ENCODE measurements at regions not wholly inside any gene's neighbourhood (a gene's known extent, or its start where the extent isn't known, plus 50 kb on each side); places are given as distances from the start of the nearest gene placed in this dataset.

GRCh38 chr2:4424153-4424552 is 720.8 kb downstream of the DCDC2C start:
- Histone ChIP-seq H3K9me3 (ENCODE audit: severe bottlenecking) (no peaks in the 10 kb centered on the region), H3K27me3 (ENCODE audit: insufficient read depth, low read depth, severe bottlenecking) (no peaks in the 10 kb centered on the region), H3K4me3 (ENCODE audit: low read depth, low read length) (no peak overlapping the region), H3K36me3 (no peaks in the 10 kb centered on the region), H3K27ac (no peak overlapping the region)
- no peak for DNase-seq
- no peak for TF ChIP-seq CTCF (IDR thresholded peaks at IDR 0.05; ENCODE audit: low read depth, low read length)

GRCh38 chr2:4427083-4427482 is 723.7 kb downstream of the DCDC2C start:
- Histone ChIP-seq H3K4me3 (ENCODE audit: low read depth, low read length) (no peak overlapping the region), H3K27me3 (ENCODE audit: insufficient read depth, low read depth, severe bottlenecking) (no peaks in the 10 kb centered on the region)

DNA sequence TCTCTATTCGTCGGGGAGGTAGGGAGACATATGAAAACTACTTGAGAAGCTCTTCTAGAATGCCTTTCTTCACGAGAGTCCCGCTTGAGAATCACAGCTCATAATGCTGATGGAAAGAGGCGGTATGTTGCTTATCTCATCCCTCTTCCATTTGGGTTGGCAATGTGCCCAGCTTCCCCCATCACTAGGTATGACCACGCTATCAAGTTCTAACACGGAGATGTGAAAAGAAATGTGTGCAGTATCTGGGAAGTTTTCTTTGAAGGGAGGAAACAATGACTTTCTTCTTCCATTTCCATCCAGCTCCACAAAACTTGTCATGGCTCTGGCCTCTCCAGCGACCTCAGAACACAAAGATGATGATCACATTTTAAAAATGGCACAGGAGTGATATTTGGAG is 742.4 kb downstream of the DCDC2C start:
- H3K27ac ChIP-seq: no peak overlapping the region
- H3K27me3 ChIP-seq (ENCODE audit: insufficient read depth, low read depth, severe bottlenecking): no peaks in the 10 kb centered on the region
- no peak for DNase-seq
- TF ChIP-seq CTCF (IDR thresholded peaks at IDR 0.05; ENCODE audit: low read depth, low read length): no peak
- no peak overlapping the region for H3K4me3 ChIP-seq (ENCODE audit: low read depth, low read length)
- no peaks in the 10 kb centered on the region for H3K36me3 ChIP-seq
- H3K9me3 ChIP-seq (ENCODE audit: severe bottlenecking): no peaks in the 10 kb centered on the region

More at GRCh38 chr2:4427083-4427482, 723.7 kb downstream of the DCDC2C start:
- no peak for TF ChIP-seq CTCF (IDR thresholded peaks at IDR 0.05; ENCODE audit: low read depth, low read length)
- H3K9me3 ChIP-seq (ENCODE audit: severe bottlenecking): no peaks in the 10 kb centered on the region
- DNase-seq: no peak
- H3K36me3 ChIP-seq: no peaks in the 10 kb centered on the region
- no peak overlapping the region for H3K27ac ChIP-seq

- no peaks in the 10 kb centered on the region for H3K27me3 ChIP-seq (ENCODE audit: insufficient read depth, low read depth, severe bottlenecking)
- no peak overlapping the region for H3K4me3 ChIP-seq (ENCODE audit: low read depth, low read length)
- no peaks in the 10 kb centered on the region for H3K36me3 ChIP-seq
- no peak for TF ChIP-seq CTCF (IDR thresholded peaks at IDR 0.05; ENCODE audit: low read depth, low read length)
- DNase-seq: no peak
- peaks cover 3% of the 10 kb centered on the region for H3K9me3 ChIP-seq (ENCODE audit: severe bottlenecking)
- no peak overlapping the region for H3K27ac ChIP-seq
These were observed 751.5 kb downstream of the DCDC2C start for GRCh38 chr2:4454907-4455306.

DNA sequence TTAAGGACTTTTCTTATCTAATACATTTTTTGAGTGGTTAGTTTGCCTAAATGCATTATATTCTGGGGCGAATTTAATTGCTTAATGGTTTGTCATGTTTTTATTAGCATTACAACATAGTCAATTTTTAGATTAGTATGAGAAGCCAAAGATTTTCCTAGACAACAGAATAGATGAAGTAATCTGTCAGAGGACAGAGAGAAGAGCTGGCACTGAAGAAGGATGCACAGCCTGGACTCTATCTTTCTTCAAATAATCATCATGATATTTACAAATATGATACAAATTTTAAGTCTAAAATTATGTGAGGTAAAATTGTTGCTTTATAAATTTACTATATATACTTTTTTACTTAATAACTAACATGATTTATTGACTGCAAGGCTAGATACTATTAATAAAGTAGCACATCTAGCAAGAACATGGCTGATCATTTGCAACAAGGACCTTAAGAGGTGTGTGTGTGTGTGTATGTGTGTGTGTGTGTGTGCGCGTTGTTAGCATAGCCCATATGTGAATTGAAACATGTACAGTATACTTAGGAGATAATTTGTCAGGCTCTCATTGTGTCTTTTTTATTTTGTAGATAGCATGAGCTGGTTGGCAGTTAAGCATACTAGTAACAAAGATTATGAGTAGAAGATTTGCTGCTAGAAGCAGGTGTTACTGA is 752.2 kb downstream of the DCDC2C start:
- H3K27ac ChIP-seq: no peak overlapping the region
- H3K36me3 ChIP-seq: no peaks in the 10 kb centered on the region
- H3K4me3 ChIP-seq (ENCODE audit: low read depth, low read length): no peak overlapping the region
- DNase-seq: no peak
- H3K9me3 ChIP-seq (ENCODE audit: severe bottlenecking): peaks cover 3% of the 10 kb centered on the region
- TF ChIP-seq CTCF (IDR thresholded peaks at IDR 0.05; ENCODE audit: low read depth, low read length): no peak
- H3K27me3 ChIP-seq (ENCODE audit: insufficient read depth, low read depth, severe bottlenecking): no peaks in the 10 kb centered on the region

Data from WERI-Rb-1 (cell line).